NCI-H187 (cell line): ENCODE measurements at regions not wholly inside any gene's neighbourhood (a gene's known extent, or its start where the extent isn't known, plus 50 kb on each side); places are given as distances from the start of the nearest gene placed in this dataset.

Experiments used
- DNase-seq, 2 experiments: peaks; one replicate each; lab custom pipeline; 2025; lab: John Stamatoyannopoulos, UW

DNA sequence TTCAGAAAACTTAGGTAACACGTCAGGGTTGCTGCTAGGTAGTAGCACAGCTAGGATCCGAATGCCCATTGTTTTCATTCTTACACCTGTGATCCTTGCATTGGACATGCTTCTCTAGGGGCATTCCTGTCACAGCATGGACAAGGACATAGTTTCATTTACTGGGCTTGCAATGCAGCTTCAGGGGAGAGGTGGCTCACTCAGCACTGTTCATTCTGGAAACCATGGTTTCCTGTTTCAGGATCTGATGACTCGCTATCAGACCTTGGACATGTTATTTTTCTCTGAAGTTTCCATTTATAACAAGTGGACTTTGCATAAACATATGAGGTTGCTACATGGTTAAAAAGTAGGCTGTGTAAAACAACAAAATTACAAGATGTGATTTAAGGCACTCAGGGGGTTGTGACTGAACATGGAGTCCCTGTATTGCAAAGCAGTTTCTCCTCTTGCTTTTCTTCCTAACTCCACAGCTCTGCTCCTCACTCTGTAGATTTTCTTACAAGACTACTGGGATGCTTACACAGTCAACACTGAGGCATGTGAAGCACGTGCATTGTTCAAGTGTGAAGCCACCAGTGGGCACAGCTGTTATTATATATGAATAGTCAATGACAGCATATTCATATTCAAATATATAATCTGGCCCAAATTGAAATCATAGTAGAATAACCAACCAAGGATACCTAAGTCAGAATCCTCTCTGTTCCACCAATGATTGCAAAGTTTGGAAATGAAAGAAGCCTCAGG is 66.1 kb upstream of the STK32A start:
- DNase-seq, result no peak

DNA sequence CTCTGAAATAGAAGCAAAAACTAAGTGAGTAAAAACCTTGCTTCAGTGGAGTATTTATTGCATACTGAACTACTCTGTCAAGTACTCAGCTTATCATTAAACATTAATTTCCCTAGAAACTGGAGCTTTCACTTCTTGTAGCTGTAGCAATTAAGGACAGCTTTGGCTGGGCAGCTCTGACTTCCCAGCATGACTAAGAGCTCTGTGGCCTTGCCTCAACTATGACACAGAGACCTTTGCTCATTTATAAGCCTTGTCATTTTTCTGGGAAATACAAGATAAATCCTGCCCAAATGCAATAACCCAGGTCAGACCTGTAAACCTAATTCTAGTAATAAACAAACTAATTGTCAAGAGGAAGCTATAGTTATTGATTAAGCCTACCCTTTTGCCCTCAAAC is 65.4 kb upstream of the STK32A start:
- no peak for DNase-seq

- DNase-seq, result no peak
These were observed 64.9 kb upstream of the STK32A start for GRCh38 chr5:147169901-147170300.

- DNase-seq, result no peak
These were observed 64.2 kb upstream of the STK32A start for GRCh38 chr5:147170603-147171002.

- DNase-seq, result no peak
These were observed 60.1 kb upstream of the STK32A start for GRCh38 chr5:147174671-147175265.

GRCh38 chr5:147175516-147176097 is 59.2 kb upstream of the STK32A start:
- no peak for DNase-seq

- DNase-seq, result no peak
These were observed 58.4 kb upstream of the STK32A start for GRCh38 chr5:147176422-147176821.

- DNase-seq, result no peak
These were observed 57.5 kb upstream of the STK32A start for GRCh38 chr5:147177125-147177840.

GRCh38 chr5:147179562-147180147 is 55.2 kb upstream of the STK32A start:
- DNase-seq, result no peak

- no peak for DNase-seq
These were observed 54.1 kb upstream of the STK32A start for GRCh38 chr5:147180751-147181150.
